ENCODE measurements at regions not wholly inside any gene's neighbourhood (a gene's known extent, or its start where the extent isn't known, plus 50 kb on each side); places are given as distances from the start of the nearest gene placed in this dataset.

DNA sequence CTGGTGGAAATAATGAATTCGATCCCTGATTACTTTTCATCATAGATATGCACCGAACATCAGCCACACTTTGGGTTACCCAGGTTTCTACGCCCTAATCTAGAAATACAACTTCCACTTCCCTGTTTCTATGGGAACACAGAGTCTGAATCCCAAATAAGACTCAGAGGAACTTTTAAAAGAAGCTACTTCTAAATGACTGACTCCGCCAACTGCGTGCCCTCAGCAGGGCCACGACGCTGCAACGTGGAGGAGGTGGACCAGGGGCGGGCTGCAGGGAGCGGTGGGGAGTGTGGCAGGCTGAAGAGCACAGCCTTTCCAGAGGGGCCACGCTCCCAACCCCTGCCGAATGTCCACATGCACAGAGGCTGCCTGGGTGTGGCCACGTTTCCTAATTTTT is 304.0 kb downstream of the SHANK2 start:
- H3K4me3 ChIP-seq (ENCODE audit: low read depth, low read length), result no peak overlapping the region
- TF ChIP-seq, protein P1, sequence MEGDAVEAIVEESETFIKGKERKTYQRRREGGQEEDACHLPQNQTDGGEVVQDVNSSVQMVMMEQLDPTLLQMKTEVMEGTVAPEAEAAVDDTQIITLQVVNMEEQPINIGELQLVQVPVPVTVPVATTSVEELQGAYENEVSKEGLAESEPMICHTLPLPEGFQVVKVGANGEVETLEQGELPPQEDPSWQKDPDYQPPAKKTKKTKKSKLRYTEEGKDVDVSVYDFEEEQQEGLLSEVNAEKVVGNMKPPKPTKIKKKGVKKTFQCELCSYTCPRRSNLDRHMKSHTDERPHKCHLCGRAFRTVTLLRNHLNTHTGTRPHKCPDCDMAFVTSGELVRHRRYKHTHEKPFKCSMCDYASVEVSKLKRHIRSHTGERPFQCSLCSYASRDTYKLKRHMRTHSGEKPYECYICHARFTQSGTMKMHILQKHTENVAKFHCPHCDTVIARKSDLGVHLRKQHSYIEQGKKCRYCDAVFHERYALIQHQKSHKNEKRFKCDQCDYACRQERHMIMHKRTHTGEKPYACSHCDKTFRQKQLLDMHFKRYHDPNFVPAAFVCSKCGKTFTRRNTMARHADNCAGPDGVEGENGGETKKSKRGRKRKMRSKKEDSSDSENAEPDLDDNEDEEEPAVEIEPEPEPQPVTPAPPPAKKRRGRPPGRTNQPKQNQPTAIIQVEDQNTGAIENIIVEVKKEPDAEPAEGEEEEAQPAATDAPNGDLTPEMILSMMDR (IDR thresholded peaks at IDR 0.05; ENCODE audit: insufficient read depth, low read length, missing control alignments), result no peak
- CTCF ChIA-PET, result no interaction called here
- DNase-seq (ENCODE audit: low read depth, low spot score), result no peak
- POLR2A ChIA-PET, result no interaction called here

DNA sequence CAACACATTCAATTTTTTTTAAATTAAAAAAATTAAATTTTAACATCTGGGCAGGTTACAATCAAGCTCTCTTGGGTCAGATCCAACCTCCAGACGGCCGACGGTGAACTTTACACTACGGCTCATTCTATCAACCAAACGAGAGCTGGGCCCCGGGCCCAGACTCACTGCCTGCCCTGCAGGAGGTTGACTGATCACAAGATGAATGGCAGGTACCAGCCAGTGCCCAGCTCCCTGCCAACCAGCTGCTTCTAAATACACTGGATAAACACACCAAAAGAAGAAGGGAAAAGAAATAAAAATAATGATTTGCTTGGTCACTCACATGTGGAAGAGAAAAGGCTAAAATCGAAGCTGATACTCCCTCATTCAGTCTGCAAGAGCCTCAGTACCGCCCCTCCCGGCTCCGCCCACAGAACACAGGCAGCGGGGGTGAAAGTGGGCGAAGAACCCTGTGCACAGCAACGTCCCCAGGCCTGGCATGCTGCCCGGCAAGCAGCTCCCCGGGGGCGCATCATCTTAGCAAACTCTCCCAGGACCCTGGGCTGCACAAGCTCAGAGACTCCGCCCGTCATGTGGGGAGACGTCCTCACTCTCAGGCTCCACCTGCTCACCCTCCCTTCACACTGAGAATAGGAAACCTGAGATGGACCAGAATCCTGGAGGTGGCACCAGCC is 303.4 kb downstream of the SHANK2 start:
- no peak overlapping the region for H3K4me3 ChIP-seq (ENCODE audit: low read depth, low read length)
- TF ChIP-seq, protein P1 (IDR thresholded peaks at IDR 0.05; ENCODE audit: insufficient read depth, low read length, missing control alignments), result no peak
- CTCF ChIA-PET, result no interaction called here
- no peak for DNase-seq (ENCODE audit: low read depth, low spot score)
- POLR2A ChIA-PET, result no interaction called here

DNA sequence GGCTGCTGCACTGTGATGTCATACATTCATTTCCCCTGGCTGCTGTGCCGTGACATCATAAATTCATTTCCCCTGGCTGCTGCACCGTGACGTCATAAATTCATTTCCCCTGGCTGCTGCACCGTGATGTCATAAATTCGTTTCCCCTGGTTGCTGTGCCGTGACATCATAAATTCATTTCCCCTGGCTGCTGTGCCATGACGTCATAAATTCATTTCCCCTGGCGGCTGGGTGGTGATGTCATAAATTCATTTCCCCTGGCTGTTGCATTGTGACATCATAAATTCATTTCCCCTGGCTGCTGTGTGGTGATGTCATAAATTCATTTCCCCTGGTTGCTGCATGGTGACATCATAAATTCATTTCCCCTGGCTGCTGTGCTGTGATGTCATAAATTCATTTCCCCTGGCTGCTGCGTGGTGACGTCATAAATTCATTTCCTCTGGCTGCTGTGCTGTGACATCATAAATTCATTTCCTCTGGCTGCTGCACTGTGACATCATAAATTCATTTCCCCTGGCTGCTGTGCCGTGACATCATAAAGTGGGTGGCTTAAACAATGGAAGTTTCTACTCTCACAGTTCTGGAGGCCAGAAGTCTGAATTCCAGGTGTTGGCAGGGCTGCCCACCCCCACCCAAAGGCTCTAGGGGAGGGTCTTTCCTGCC is 301.1 kb downstream of the SHANK2 start:
- TF ChIP-seq, protein P1 (IDR thresholded peaks at IDR 0.05; ENCODE audit: insufficient read depth, low read length, missing control alignments), result no peak
- H3K4me3 ChIP-seq (ENCODE audit: low read depth, low read length), result no peak overlapping the region
- ChIA-PET POLR2A (no interaction called here), CTCF (no interaction called here)
- no peak for DNase-seq (ENCODE audit: low read depth, low spot score)

DNA sequence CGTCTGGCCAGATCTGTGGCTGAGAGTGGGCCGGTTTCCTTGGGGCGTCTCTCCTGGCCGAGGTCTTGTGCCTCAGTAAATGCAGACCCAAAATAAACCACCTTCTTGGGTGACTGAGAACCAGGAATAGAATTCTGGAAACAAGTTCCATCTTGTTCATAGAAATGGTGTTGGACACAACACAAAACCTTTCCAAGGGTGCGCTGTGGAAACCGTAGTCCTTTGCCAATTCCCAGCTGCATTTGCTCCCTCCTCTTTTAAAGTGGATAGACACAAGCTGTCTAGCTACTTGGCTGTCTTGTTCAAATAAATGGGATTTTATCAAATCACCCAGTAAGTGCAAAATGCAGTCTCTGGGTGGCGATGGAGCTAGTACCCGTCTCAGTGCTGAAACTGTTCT is 300.2 kb downstream of the SHANK2 start:
- H3K4me3 ChIP-seq (ENCODE audit: low read depth, low read length), result no peak overlapping the region
- DNase-seq (ENCODE audit: low read depth, low spot score), result no peak
- POLR2A ChIA-PET, result no interaction called here
- TF ChIP-seq, protein P1 (IDR thresholded peaks at IDR 0.05; ENCODE audit: insufficient read depth, low read length, missing control alignments), result no peak
- CTCF ChIA-PET, result no interaction called here

DNA sequence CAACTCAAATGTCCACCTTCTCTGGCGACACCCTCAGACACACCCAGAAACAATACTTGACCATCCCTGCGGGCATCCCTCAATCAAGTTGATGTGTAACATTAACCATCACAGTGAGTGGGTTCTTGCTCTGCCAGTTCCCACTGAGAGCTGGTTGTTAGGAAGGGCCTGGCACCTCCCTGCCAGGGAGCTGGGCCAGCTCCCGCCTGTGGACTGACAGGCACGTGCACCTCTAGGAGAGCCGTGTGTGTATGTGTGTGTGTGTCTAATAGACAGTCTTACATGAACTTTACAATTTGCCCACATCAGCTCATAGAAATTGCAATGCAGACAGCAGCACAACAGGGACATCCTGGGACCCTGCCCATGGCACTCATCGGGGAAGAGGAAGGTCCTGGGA is 298.7 kb downstream of the SHANK2 start:
- H3K4me3 ChIP-seq (ENCODE audit: low read depth, low read length), result no peak overlapping the region
- no peak for DNase-seq (ENCODE audit: low read depth, low spot score)
- TF ChIP-seq, protein P1 (IDR thresholded peaks at IDR 0.05; ENCODE audit: insufficient read depth, low read length, missing control alignments), result no peak
- POLR2A ChIA-PET, result no interaction called here
- CTCF ChIA-PET, result no interaction called here

DNA sequence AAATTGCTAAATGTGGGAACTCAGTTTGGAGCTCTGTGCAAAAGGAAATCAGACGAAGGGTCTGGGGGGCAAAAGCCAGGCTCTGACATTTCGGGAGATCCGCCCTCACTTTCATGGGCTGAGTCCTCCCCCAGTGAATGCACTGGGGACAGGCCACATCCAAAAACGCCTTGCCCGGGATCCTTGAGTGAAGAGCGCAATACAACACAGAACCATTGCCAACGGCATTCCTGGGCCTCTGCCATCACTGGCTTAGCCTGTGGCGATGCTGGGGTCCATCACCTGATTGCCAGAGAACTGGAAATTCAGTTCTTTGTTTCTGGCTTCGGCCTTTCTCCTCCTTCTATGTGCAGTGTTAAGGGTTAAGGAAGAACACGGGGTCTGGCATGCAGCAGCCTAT is 297.9 kb downstream of the SHANK2 start:
- CTCF ChIA-PET, result no interaction called here
- no peak overlapping the region for H3K4me3 ChIP-seq (ENCODE audit: low read depth, low read length)
- TF ChIP-seq, protein P1 (IDR thresholded peaks at IDR 0.05; ENCODE audit: insufficient read depth, low read length, missing control alignments), result no peak
- POLR2A ChIA-PET, result no interaction called here
- DNase-seq (ENCODE audit: low read depth, low spot score), result no peak

Data from AG04449 (cell line).